NCI-H128 (cell line): ENCODE measurements at regions not wholly inside any gene's neighbourhood (a gene's known extent, or its start where the extent isn't known, plus 50 kb on each side); places are given as distances from the start of the nearest gene placed in this dataset.

Experiments used
- DNase-seq: peaks from one replicate; lab custom pipeline; 2025; ENCODE audit not compliant: unreplicated experiment; lab: John Stamatoyannopoulos, UW

GRCh38 chr13:73857106-73857505, 277.1 kb downstream of the KLF12 start:
- no peak for DNase-seq

GRCh38 chr13:73851104-73851503, 283.1 kb downstream of the KLF12 start:
- no peak for DNase-seq

GRCh38 chr13:73850104-73850873, 283.9 kb downstream of the KLF12 start:
- DNase-seq: no peak

DNA sequence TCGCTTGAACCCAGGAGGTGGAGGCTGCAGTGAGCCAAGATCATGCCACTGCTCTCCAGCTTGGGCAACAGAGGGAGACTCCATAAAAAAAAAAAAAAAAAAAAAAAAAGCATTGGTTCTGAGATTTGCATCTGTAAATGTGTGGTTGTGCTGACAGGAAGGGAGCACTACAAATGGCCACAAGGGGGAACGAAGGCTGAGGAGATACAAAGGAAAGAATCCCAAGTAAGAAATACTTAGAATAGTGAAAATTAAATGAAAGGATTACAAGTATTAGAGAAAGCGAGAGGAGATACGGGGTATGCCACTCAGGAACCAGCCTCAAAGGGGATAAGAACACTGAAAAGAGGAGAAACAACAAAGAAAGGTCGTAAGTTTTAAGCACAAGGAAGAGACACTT, 284.9 kb downstream of the KLF12 start:
- DNase-seq: no peak

DNA sequence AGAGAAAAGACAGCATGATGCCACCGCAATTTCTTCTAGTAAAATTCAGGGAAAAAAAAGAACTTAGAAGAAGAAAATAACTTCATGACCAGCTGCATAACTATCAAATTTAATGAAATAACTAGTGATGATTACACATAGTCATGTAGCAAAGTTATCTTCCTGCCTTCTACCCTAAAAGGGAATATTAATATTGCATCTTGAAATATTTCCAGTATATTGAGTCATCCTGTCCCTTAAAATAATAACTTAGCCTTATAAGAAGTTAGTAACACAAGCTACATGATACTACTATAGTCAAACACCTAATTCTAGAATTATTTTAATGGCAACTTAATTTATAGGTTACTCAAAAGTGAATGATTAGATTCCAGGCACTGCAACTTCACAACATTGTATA, 289.2 kb downstream of the KLF12 start:
- no peak for DNase-seq

GRCh38 chr13:73842626-73843025, 291.6 kb downstream of the KLF12 start:
- no peak for DNase-seq

- no peak for DNase-seq
Observed at GRCh38 chr13:73842184-73842583, 292.0 kb downstream of the KLF12 start.

DNA sequence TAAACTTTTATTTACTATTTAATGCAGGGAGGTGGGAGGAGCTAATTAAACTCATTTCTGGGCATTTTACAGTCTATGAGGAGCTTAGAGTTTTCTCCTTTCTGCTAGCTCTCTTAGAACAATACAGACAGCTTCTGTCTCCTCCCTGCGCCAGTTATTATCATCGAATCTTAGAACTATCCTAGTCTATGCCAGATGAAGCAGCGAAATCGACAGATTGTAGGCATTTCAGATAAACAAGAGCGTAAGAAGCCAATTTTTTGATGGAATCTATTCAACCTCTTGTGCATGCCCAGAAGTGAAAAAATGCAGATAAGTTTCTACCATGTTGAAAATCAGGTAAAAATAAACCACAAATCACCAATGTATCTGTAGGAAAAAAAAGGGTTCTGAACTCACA, 297.1 kb downstream of the KLF12 start:
- no peak for DNase-seq

DNA sequence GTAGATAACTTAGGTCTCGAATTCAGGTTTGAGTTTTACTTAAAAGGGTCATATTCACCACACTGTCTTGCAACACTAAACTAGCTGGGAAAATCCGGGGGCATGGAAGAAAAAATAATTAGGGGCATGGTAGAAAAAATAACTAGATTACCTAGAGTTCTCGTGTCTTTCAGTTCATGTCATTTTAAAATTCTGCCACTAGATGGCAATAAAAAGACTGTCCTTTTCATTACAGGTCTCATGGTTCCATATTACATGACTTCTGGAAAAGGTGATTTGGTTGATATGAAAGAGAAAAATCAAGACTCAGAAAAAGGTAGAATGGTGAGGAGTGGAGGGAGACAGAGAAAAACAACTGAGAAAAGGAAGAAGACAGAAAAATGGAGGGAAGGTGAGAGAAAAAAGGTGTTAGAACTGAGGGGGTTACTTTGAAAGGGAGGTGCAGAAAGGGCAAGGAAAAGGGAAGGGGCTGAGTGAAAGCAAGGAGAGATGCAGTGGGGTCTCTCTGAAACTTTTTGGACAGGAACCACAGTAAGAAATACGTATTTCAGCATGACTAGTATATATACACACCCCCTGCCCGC, 299.0 kb downstream of the KLF12 start:
- DNase-seq: peak; percentile 12

DNA sequence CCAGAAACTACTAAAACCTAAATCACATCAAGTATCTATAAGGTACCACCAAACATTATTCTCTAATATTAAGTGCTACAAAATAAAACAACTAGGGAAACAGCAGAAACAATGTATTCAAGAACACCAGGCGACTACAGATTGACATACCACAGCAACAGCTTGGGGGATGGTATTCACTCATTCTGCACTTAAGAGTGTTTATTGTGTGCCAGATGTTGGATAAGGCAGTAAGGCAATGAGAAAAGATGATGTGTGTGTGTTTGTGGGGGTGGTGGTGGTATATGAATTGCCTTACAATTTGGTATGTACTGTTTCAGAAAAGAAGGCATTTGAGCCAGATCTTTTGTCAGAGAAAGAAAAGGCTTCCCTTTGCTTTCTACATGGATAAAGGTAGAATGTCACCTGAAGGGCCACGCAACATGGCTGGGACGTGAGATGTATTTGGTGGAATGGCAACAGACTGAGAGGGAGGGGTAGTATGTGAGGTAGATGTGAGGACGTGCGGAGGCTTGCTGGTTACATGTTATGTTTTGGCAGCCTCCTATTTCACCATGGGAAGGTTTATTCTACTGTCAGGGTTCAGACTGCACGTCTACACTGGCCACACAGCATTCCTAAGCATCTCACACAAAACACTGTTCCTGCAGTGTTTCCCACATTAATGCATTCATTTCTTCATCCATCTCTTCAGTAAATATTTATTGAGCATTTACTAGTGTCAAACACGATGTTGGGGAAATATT, 300.7 kb downstream of the KLF12 start:
- no peak for DNase-seq

DNA sequence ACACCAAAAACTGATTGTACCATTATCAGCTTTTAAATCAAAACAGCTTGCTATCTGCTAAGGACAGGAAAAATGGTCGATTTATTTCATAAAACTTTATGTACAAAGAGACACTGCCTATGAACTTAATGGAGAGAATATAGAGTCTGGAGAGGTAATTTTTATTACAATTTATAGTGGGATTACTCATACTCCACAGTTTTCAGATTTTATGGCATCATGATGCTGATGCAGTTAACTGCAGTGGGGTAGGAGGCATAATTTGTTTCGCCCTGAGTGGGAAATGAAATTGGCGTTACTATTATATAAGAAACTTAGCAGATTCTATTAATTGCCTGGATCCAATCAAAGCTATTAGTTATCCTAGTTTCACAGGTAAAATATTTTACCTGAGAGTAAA, 301.4 kb downstream of the KLF12 start:
- DNase-seq: no peak

GRCh38 chr13:73832128-73832588, 302.0 kb downstream of the KLF12 start:
- no peak for DNase-seq

DNA sequence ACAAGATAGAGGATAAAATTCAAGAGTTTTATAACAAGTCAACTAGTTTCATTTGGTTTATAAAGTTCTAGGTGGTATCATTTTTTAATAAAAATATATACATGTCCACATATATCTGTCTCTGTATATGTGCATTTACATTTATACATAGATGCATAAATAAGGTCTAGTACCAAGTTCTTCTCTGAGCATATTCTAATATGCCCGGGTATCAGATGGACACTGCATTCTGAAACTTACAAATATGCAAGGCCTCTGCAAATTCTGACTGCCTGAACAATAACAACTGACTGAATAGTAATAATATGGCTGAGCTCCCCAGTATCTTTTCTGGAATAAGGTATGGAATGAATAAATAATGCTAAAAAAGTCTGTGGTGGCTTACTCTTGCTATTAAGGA, 304.8 kb downstream of the KLF12 start:
- no peak for DNase-seq

GRCh38 chr13:73828811-73829210, 305.4 kb downstream of the KLF12 start:
- DNase-seq: no peak

- no peak for DNase-seq
Observed at GRCh38 chr13:73827434-73827833, 306.8 kb downstream of the KLF12 start.

DNA sequence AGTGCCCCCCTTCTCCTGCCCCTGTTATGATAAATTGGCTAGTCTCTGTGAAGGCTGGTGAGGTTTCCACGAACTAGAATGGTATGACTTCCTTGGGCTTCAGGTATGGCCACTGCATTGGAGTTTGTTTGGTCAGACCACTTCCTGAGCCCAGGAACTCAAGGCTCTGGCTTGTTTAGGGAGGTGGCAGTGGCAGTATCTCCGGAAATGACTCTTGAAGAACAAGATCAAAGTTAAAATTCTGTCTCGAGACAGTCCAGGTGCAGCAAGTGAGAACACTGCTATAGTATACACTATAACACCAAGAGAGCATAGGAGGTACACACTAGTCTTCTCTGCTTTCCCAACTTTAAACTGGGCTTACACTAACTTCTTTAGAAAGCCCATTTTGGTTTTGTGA, 309.1 kb downstream of the KLF12 start:
- no peak for DNase-seq

GRCh38 chr13:73822668-73823592, 311.3 kb downstream of the KLF12 start:
- DNase-seq: no peak

DNA sequence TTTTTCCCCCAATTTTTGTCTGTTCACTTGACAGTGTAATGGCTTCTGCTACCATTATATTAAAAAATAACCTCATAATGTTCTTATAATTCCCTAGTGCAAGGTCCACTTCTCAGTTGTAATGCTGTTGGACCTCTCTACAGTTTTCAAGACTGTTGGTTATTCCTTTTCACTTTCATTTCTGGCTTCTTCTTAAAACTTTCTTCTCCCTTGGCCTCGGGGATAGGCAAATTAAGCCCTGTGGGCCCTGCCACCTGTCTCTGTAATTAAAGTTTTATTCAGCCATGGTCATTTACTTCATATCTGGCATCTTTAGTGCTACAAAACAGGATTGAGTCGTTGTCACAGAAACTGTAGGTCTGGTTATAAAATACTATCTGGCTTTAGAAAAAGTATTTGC, 313.5 kb downstream of the KLF12 start:
- no peak for DNase-seq

DNA sequence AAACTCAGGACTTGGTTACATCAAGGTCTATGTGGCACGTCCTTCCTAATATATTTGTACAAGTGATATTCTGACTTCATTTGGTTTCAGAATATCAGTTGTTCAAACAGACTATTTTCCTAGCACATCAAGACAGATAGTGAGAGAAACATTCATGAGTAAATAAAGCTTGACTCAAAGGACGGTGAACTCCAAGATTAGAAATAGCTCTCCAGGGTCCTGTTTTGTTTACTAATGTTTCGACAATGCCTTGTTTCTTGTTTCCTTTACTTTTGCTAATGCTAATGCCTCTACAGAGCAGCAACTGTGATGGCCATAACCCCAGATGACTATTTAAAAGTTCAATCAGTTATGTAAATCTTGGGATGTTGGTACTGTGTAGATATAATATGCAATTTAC, 313.9 kb downstream of the KLF12 start:
- no peak for DNase-seq

GRCh38 chr13:73819711-73820110, 314.5 kb downstream of the KLF12 start:
- no peak for DNase-seq

DNA sequence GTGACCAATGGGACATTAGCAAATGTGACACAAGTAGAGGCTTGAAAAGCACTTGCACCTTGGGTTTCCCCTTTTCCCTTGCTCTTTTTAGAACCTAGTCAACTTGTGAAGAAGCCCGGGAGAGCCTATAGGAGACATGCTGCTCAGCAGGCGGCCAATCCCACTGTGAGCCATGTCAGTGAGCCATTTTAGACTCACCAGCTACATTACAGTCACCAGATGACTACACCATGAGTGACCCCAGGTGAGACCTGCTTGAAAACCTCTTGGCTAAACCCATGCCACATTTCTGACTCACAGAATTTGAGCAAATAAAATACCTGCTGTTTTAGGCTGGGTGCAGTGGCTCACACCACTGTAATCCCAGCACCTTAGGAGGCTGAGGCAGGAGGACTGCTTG, 317.5 kb downstream of the KLF12 start:
- no peak for DNase-seq
